Right forelimb (tissue), 1 donor: ENCODE measurements at regions not wholly inside any gene's neighbourhood (a gene's known extent, or its start where the extent isn't known, plus 50 kb on each side); places are given as distances from the start of the nearest gene placed in this dataset.

Source experiments
- DNase-seq: peaks from one replicate; pipeline ENCODE4 v3.0.0-alpha.2; 2018

DNA sequence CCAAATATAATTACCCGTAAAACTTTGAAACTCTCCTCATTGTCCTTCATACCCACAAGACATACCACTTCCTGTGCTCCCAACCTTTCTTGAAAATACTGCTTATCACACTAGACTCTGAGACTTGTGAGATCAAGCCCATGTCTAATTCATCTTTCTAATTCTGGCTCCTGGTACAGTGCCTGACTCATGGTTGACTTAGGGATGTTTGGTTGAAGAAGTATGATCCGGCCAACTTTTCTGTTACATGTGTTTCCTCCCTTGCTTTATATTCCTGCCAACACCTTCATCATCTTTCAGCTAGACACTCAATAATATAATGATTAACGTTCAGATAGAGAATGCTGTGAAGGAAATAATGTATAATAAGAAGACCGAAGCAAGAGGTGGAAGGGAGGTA, 58.2 kb downstream of the MEX3B start:
- DNase-seq = no peak

DNA sequence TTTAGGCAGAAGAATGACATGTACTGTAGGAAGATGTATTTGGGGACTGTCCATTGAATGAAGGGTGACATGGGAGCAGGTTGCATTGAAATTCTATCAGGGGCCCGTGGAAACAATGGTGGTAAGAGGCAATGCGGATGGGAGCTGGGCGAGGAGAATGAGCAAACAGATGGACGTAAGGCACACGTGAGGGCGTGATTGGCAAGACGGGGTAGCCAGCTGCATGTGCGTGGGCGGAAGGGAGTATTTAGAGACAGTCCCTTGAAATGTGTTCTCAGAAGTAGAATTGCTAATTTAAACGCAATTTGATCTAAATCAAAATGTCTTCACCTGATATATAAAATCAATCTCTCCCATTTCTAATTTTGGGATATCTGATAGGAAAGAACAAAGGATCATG, 62.3 kb downstream of the MEX3B start:
- DNase-seq = no peak

DNA sequence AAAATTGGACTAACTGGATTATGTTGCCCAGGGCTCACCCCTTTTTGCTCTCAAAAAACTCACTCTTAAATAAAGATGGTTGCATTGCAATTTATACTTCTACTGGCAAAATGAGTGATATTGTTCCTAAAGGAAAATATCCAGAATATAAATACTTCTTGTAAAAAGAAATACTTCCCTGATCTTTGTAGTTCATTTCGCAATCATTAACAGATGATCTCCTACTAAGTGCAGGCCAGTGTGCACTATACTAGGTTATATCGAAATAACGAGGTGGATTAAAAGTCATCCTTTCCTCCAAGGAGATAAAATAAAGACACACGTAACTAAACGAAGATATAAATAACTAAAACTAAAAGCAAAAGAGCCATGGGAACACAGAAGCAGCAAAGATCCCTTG, 63.0 kb downstream of the MEX3B start:
- no peak for DNase-seq

DNA sequence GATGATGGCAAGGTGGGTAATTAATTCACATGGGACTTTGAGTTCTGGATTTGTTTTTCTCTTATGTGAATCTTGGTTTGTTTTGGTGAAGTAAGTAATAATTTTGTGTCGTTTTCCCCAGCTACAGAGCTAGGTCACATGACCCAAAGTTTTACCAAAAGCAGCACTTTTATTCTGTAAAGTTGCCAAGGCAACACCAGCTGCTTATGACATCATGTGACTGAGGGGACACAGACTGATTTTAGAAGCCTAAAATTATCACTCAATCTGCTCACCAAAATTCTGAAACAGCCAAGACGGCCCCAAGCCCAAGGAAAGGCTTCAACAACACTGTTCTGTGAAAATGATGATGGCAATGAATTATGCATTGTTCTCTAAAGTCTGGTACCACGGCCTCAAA, 63.9 kb downstream of the MEX3B start:
- DNase-seq = no peak

DNA sequence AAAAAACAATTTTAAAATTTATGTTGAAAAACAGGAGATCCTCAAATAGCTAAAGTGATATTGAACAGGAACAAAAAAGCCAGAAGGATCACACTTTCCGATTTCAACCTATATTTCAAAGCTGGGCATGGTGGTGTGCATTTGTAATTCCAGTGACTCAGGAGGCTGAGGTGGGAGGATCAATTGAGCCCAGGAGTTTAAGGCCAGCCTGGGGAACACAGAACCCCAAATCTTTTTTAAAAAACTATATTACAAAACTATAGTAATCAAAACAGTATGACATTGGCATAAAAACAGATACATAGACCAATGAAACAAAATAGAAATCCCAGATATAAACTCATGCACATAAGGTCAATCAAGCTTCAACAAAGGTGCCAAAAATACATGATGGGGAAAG, 68.4 kb downstream of the MEX3B start:
- DNase-seq = no peak

DNA sequence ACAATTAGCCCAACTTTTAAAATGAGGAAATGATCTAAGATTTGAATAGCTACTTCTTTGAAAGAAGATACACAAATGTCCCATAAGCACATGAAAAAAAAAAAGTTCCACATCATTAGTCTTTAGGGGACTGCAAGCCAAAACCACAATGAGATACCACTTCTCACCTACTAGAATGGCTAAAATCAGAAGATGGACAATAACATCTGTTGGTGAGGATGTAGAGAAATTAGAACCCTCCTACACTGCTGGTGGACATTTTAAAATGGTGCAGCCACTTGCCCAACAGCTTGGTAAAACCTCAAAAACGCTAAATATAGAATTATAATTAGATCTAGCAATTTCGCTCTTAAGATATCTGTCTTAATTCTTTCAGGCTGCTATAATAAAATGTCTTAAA, 77.1 kb downstream of the MEX3B start:
- no peak for DNase-seq

DNA sequence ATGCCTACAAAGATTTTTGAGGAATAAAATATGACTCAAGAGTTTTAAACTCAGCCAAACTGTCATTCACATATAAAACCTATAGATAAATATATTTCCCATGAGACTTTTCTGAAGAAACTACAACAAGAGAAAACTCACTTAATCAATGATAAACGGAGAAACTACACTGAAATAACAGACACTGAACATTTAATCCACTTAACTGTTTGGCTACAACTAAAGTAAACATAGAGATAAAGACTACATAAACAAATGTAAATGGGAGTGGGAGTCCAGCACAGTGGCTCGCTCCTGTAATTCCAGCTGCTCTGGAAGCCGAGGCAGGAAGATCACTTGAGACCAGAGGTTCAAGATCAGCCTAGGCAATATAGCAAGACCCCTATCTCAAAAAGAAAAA, 79.2 kb downstream of the MEX3B start:
- DNase-seq = no peak

DNA sequence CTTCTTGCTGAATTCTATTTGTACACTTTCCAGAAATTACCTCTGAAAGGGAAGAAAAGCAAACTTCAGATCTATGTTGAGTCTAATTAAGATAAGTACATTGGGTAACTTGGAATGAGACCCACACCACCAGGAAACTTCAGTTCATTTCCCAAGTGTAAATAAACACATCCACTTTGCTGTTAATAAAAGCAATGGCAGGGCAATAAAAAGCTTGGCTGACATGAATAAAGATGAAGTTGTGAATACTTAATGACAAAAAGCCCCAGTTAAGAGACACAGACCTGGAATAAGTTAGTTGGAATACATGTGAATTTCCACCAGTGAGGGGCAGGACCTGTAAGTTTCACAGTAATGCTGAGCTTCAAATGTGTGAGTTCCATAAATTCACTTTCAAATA, 83.3 kb downstream of the MEX3B start:
- no peak for DNase-seq

DNA sequence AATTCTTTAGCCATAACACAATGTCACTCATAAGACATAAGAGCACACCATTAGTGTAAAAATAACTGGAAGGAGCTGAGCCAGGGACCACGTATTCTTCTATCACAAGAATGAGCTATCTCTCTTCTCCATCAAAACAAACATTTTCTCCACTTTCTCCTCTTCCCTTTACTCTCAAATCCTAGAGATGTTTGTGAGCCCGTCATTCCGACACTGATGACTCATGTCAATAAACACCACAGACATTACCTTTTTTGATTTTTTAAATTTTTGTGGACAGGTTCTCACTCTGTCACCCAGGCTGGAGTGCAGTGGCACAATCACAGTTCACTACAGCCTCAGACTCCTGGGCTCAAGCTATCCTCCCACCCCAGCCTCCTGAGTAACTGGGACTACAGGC, 86.6 kb downstream of the MEX3B start:
- DNase-seq = no peak

DNA sequence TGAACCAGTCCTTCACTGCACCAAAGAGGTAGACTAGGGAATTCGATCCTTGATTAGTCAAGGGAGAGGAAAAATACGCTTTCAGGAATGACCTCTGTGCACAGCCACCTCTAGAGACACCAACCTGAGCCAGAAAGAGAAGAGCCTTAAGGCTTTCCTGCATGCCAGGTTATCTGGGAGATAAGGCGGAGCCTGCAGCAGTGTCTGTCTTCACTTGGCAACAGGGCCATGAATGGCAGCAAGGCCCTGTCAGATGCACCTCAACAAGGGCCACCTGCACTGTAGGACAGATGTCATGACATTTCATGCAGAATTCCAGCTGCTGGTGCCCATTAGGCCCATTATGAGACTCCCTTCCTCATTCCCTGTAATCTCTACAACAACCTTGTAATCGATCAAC, 88.1 kb downstream of the MEX3B start:
- DNase-seq = no peak

DNA sequence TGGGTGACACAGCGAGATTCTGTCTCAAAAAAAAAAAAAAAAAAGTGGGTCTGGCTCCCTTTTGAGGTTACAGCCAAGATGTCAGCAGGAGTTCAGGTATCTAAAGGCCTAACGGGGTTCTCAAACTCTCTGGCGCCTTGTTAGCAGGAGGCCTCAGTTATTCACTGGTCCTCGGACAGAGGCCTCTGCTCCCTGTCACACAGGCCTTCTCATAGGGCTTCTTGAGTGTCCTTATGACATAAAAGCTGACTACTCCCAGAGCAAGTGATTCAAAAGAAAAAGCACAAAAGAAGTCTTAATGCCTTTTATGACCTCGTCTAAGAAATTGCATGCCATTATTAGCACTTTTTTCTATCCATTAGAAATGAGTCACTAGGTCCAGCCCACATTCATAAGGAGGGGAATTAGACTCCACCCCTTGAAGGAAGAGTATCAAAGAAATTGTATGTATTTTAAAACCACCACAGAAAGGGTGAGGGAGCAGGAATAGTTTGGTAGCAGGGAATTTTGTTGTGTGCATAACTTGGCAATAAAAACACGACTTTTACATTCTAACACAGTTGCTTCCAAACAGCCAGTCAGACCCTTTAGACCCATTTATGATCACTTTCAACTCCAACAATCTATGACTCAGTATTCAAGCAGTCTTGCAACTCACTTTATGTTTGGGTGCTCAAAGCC, 90.3 kb downstream of the MEX3B start:
- no peak for DNase-seq

DNA sequence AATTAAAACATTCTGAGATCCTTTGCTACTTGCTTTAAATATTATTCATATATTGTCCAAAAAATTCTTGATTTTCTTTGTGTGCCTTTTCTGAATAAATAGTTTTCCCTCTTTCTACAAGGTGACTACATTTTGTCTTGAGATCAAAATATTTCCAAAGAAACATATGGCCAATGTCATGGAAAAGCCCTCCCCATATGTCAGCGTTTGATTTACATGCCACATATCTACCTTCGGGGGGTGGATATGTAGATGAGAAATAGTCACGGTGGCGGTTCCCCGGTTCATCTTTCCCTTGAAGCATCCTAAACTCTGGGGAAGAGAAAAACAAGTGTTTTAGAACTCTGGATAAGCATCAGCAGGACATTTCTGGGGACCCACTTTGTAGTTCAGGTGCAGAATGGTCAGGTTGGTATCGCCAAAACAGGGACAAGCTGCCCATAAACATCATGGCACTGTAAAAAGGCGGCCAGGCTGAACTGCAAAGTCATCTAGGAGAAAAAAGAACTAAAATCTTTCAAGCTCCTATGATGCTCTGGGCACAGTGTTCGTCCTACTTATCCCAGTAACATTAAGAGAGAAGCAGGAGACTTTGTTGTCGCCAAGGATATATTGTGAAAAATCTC, 91.5 kb downstream of the MEX3B start:
- DNase-seq = no peak

DNA sequence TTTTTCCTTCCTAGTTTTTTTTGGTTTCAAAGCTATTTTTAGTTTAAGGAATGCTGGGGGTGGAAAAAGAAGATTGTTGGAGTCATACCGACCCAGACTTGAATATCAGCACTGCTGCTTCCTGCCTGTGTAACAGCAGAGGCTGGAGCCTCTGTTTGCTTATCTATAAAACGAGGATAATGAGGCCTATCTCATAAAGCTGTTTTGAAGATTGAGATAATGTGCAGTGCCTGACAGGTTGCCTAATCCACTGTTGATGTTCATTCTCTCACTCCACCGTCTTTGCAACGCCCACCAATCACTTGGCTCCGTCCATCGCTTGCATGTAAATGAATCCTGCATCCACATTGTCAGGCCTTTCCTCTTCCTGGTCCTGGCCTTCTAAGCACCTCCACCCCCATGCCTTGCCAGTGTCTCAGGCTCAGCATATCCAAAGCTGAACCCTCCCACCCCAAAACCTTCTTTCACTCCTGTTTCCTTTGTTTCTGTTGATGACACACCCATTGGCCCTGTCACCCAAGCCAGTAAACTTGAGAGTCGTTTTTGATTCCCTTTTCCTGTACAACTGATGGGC, 94.9 kb downstream of the MEX3B start:
- no peak for DNase-seq

DNA sequence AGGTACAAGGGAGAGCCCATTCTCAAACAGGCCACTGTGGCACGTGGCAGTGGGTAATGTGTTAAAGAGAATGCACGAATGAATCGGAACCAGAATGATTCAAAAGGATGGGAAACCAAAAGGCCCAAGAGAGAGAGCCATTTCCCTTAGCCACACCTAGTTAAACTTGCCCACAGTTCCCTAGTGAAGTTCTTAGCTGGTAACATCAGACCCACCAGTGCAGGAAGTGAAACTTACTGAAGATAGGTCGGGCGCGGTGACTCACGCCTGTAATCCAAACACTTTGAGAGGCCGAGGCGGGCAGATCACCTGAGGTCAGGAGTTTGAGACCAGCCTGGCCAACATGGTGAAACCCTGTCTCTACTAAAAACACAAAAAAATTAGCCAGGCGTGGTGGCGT, 97.1 kb downstream of the MEX3B start:
- DNase-seq = no peak

DNA sequence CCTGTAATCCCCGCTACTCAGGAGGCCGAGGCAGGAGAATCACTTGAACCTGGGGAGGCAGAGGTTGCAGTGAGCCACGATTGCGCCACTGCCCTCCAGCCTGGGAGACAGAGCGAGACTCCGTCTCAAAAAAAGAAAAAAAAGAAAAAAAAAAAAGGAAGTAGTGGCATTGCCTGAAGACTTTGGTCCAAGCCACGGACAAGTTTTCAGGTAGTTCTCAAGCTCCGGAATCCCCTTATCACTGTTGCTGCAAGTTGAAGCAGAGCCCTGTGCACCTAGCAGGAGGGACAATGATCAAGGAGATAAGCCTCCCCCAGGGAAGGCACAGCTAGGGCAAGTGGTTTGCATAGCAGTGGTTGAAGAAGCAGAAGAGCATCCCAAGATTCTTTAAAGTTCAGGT, 97.6 kb downstream of the MEX3B start:
- no peak for DNase-seq

DNA sequence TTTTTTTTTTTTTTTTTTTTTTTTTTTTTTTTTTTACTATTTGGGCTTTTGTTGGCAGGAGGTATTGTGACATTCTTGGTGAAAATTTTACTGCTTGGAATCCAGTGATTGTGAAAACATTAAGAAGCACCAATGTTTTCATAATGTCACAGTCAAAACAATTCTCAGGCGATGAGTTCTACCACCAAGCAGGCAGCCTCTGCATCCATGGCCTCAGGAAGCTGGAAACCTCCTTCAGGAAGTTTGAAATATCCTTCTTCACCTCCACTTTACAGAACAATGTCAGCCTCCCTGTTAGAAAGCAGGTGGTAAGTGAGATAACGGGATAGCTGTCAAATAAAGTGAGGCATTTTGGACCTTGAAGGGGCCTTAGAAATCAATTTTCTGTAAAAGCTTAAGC, 98.3 kb downstream of the MEX3B start:
- DNase-seq = no peak

DNA sequence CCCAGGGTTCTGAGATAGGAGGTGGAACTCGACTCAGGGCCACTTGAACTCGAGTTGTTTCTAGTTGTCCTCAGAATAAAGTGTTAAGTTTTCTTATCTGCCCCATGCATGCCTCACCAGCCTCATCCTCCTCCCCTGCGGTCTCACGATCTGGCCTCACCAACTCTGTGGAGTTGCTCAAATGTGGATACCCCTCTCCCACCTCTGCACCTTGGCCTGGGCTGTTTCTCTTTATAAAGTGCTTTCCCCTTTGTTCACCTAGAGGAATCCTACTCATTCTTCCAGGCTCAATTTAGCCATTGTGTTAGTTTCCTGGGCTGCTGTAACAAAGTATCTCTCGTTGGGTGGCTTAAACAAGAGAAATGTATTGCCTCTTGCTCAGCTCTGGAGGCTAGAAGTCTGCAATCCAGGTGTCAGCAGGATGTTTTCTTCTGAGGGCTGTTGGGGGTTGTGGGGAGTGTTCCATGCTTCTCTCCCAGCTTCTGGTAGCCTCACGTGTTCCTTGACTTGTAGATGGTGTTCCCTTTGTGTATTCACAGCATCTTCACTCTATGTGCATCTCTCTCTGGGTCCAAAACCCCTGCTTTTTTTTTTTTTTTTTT, 100.7 kb downstream of the MEX3B start:
- no peak for DNase-seq

DNA sequence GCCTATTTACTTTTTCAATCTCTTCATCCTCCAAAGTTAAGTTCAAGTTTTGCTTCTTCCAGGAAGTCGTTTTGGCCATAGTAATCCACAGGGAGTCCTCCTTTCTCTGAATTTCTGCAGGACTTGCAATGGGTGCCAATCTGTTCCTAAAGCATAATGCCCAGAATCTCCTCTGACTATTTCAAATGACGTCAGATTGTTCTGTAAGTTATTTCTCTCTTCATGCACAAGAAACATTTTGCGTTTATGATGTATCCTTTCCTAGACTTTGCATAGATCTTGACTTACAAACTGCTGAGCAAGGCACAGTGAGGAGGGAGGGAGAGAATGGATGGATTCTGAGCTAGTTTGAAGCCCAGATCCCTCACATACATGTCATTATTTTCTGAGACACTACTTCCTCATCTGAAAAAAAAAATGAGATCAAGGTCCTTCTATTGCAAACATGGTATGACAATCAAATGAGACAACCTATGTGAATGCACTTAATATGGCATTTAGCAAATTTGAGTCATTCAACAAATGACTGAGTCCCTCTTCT, 103.1 kb downstream of the MEX3B start:
- DNase-seq = no peak

DNA sequence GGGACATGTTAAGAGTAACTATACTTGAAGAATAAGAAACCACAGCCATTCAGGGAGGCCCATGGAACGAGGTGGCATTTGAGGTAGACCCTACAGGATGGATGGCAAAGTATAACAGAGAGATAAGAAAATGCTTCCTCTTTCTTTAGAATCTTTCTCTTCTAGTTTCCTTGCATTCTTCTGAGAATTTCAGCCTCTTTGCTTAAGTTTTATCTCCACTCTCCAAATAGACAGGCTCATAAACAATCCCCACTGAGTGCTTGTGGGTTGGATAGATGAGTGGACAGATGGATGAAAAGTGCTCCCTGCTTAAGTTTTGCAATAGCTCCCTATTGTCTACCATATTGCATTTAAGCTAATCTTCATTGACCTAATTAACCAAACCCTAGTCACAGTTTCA, 103.7 kb downstream of the MEX3B start:
- DNase-seq = no peak

DNA sequence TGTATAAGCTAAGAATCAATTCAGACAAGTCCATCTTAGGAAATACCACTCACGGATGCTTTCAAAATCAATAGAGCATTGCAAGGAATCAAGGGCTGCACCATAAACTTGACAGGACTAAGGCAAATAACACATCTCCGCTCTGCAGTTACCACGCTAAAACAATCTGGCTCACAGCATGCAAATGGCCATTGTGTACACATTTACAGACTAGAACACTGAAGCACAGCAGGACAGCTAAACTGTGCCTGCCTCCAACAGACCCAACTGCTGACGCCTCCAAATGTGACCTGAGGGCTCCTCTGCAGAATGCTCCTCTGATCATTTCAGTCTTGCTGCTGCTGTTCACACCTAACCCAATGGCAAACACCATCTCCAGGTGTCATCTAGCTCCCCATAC, 104.3 kb downstream of the MEX3B start:
- no peak for DNase-seq

DNA sequence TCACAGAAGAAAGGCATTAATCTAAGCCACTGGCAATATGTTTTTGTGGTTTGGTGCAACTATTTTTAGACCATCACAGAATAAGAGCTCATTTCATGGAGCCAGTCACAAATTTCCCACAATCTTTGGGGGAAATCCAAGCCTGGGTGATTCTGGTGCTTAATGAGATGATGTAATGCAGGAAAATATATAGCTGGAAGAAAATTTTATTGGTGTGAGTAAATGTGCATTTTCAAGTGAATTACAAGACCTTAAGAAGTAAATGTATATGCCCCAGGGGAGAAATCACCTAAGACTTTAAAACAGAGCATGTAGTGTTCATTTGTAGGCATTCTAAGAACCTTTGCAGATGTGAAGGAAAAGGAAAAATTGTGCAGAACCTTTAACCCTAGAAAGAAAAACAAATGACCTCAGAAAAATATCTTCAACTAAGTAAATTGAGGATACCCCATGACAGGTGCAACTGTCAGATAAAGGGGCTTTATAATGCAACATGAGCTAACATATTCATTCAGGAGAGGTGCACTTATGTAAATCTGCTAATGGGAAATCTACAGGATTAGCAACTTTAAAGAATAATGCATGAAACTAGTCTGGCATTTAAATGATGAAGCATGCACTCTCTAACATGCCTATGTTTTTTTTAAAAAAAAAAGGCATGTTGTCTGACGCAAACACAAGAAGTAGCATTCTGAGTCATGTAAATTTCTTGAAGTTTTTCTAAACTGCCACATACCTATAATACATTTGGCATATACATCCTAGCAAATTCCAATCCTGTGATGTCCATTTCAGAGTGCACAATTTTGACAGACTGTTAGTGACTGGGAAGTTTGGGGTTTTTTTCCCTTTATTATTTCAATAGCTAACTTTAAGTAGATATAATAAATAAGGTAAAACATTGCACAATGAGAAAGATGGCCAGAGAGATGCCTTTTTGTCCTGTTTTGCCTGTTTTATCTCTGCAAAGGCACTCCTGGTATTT, 105.1 kb downstream of the MEX3B start:
- no peak for DNase-seq

DNA sequence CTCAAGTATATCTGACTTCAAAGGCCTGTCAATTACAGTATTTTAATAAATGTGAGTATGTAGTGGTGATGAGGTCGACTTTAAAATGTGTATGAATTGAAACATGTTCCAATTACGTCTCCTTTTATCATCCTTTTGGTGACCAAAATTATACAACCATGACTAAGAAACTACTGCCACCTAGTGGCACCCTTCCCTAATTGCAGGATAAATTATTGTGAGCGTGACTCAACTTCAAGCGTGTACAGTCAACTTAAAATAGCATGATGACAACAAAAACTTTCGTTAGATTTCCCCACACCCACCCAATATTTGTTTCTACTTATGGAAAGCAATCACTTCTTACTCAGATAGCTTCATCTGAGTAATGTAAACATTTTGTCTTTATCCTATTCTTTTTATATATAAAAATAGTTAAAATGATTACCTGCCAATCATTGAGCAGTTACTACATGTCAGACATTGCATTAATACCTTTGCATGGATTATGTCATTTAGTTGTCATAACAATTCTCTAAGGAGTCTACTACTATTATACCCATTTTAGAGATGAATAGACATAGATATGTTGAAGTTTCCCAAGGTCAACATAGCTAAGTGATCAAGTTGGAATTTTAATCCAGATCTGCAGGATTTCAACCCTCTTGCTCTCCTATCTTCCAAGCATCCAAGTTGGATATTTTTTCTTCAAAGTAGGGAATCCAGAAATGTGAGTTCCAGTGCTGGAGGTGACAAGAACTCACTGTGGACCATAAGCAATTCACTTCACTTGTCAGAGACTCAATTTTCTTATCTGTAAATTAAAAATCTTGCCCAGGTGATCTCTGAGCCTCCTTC, 106.0 kb downstream of the MEX3B start:
- no peak for DNase-seq
